ENCODE measurements at regions not wholly inside any gene's neighbourhood (a gene's known extent, or its start where the extent isn't known, plus 50 kb on each side); places are given as distances from the start of the nearest gene placed in this dataset.

GRCh38 chr6:126167726-126168125 is 172.2 kb upstream of the CENPW start:
- no peak overlapping the region for H3K27ac Mint-ChIP-seq
- peaks cover 15% of the 10 kb centered on the region for H3K36me3 Mint-ChIP-seq
- H3K9me3 Mint-ChIP-seq: peaks cover 34% of the 10 kb centered on the region
- H3K27me3 Mint-ChIP-seq (ENCODE audit: low read depth): no peaks in the 10 kb centered on the region
- H3K4me3 Mint-ChIP-seq: no peak overlapping the region
- peaks cover 28% of the 10 kb centered on the region for H3K4me1 Mint-ChIP-seq
- CTCF ChIA-PET: interaction anchor here (0.6 to 1.3 kb wide), 3 partner anchors 8 to 134 kb away, joined by 3 read pairs; no protein-coding TSS in a partner anchor
- DNase-seq (ENCODE audit: low spot score): no peak
- TF ChIP-seq ESRRA (CRISPR knock-in tag; IDR thresholded peaks at IDR 0.05; ENCODE audit: borderline replicate concordance) (no peak), SMAD4 (CRISPR knock-in tag; IDR thresholded peaks at IDR 0.05) (no peak), NFYB (CRISPR knock-in tag; conservative IDR thresholded peaks at IDR 0.05; ENCODE audit: low read depth) (no peak), CDX4 (CRISPR knock-in tag; IDR thresholded peaks at IDR 0.05; ENCODE audit: borderline replicate concordance) (no peak), IRF2 (CRISPR knock-in tag; IDR thresholded peaks at IDR 0.05; ENCODE audit: borderline replicate concordance, low read depth) (no peak), FOXK1 (CRISPR knock-in tag; IDR thresholded peaks at IDR 0.05) (no peak), MXD4 (CRISPR knock-in tag; IDR thresholded peaks at IDR 0.05; ENCODE audit: borderline replicate concordance) (no peak), OVOL2 (CRISPR knock-in tag; IDR thresholded peaks at IDR 0.05; ENCODE audit: borderline replicate concordance) (no peak), CREM (CRISPR knock-in tag; IDR thresholded peaks at IDR 0.05) (no peak), AFF4 (CRISPR knock-in tag; IDR thresholded peaks at IDR 0.05; ENCODE audit: borderline replicate concordance) (no peak), PREB (CRISPR knock-in tag; IDR thresholded peaks at IDR 0.05; ENCODE audit: borderline replicate concordance) (no peak), E2F4 (CRISPR knock-in tag; IDR thresholded peaks at IDR 0.05; ENCODE audit: borderline replicate concordance, low read depth) (no peak), ZNF423 (CRISPR knock-in tag; IDR thresholded peaks at IDR 0.05) (no peak), ZMAT4 (CRISPR knock-in tag; IDR thresholded peaks at IDR 0.05) (no peak), MAX (CRISPR knock-in tag; IDR thresholded peaks at IDR 0.05) (no peak), ZSCAN18 (CRISPR knock-in tag; IDR thresholded peaks at IDR 0.05) (no peak), GABPB1 (CRISPR knock-in tag; IDR thresholded peaks at IDR 0.05) (no peak), ZNF416 (CRISPR knock-in tag; IDR thresholded peaks at IDR 0.05) (no peak), IRF1 (CRISPR knock-in tag; IDR thresholded peaks at IDR 0.05) (no peak)
- POLR2A ChIA-PET: no interaction called here
- ATAC-seq: no peak

Measured in WTC11 (cell line).